Epithelial cell of proximal tubule (primary cell): ENCODE measurements at regions not wholly inside any gene's neighbourhood (a gene's known extent, or its start where the extent isn't known, plus 50 kb on each side); places are given as distances from the start of the nearest gene placed in this dataset.
"Not testable (repeated sequence)": the region's sequence is repeated elsewhere in the genome, so short reads cannot be mapped to it uniquely, and the experiment has no call there.

Experiments used
- DNase-seq: peaks from one replicate; pipeline ENCODE4 v3.0.0-alpha.2; 2011; ENCODE audit warnings: low read depth
- H3K4me3 ChIP-seq: 2 replicates; pipeline ENCODE4 v1.5.1; 2011; ENCODE audit warnings: low read depth, mild to moderate bottlenecking, low read length
- TF ChIP-seq, protein P1 (sequence below): conservative IDR thresholded peaks from 2 replicates; pipeline ENCODE4 v1.5.1; 2012; ENCODE audit warnings: low read depth, mild to moderate bottlenecking, low read length

GRCh38 chr3:144818973-144819372, 847.4 kb downstream of the DIPK2A start:
- TF ChIP-seq, protein P1, sequence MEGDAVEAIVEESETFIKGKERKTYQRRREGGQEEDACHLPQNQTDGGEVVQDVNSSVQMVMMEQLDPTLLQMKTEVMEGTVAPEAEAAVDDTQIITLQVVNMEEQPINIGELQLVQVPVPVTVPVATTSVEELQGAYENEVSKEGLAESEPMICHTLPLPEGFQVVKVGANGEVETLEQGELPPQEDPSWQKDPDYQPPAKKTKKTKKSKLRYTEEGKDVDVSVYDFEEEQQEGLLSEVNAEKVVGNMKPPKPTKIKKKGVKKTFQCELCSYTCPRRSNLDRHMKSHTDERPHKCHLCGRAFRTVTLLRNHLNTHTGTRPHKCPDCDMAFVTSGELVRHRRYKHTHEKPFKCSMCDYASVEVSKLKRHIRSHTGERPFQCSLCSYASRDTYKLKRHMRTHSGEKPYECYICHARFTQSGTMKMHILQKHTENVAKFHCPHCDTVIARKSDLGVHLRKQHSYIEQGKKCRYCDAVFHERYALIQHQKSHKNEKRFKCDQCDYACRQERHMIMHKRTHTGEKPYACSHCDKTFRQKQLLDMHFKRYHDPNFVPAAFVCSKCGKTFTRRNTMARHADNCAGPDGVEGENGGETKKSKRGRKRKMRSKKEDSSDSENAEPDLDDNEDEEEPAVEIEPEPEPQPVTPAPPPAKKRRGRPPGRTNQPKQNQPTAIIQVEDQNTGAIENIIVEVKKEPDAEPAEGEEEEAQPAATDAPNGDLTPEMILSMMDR: no peak
- no peak overlapping the region for H3K4me3 ChIP-seq
- DNase-seq: no peak

- not testable (repeated sequence) for H3K4me3 ChIP-seq, DNase-seq
Observed at GRCh38 chr3:144820232-144820631, 848.6 kb downstream of the DIPK2A start.

DNA sequence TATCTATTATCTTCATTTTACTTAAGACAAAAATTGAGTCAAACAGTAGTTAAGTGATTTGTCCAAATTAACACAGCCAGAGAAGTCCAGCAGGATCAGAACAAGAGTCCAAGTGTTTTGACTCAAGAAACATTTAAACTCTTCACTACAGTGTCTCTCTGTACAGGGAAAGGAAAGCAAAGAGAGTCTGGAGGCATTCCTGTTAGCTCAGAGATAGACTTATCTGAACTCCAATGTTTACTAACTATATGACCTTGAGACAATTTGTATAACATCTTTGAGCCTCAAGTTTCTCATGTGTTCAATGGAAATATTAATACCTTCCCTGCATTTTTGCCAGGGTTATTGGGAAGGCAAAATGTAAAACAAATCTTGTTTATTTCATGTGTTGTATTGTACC, 849.1 kb downstream of the DIPK2A start:
- TF ChIP-seq, protein P1: no peak
- no peak for DNase-seq
- no peak overlapping the region for H3K4me3 ChIP-seq

DNA sequence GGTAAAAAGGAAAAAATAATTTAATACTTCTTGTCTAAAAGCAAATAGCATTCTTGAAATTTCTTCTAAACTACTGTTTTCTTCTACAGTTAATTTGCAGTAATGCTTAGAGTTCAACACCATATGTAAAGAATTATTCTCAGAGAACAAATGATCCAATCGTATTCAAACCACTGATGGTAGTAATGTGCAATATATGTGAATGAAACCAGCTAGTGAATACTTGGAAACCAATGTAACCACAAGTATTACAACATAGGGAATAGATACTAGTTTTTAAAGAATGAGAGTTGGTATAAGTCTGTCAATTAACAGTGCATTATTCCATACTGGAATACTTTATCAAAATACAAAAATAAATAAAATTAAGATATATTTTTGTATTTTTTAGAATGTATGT, 850.0 kb downstream of the DIPK2A start:
- TF ChIP-seq, protein P1: no peak
- no peak for DNase-seq

DNA sequence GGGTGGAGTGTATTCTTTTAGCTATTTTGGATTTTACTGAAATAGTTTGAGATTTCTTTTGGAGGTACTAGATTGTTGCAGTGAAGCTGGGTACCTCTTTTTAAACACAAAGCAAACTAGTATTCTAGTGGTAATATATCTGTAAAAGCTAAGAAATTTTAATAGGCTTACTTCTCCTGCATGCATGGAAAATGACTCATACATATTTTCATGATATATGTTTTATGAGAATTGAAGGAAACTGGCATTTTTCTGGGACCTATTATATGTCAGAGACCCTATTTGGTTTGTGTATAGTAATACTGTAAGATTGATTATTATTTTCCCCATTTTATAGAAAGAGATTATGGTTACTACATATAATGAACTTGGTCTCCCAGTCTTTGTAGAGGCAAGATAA, 851.0 kb downstream of the DIPK2A start:
- TF ChIP-seq, protein P1: no peak
- no peak for DNase-seq
- H3K4me3 ChIP-seq: no peak overlapping the region

More for the DNA sequence above, 850.0 kb downstream of the DIPK2A start:
- no peak overlapping the region for H3K4me3 ChIP-seq

- TF ChIP-seq, protein P1: no peak
- DNase-seq: no peak
- no peak overlapping the region for H3K4me3 ChIP-seq
Observed at GRCh38 chr3:144831955-144832716, 860.5 kb downstream of the DIPK2A start.

GRCh38 chr3:144839991-144840390, 868.4 kb downstream of the DIPK2A start:
- no peak overlapping the region for H3K4me3 ChIP-seq
- TF ChIP-seq, protein P1: no peak
- DNase-seq: no peak
